NCI-H1417 treated with DMSO at 0.1 percent for 48 hours (cell line): ENCODE measurements at regions not wholly inside any gene's neighbourhood (a gene's known extent, or its start where the extent isn't known, plus 50 kb on each side); places are given as distances from the start of the nearest gene placed in this dataset.
"Not testable (repeated sequence)": the region's sequence is repeated elsewhere in the genome, so short reads cannot be mapped to it uniquely, and the experiment has no call there.

ENCODE experiments used
- DNase-seq: peaks from one replicate; lab custom pipeline; 2025; lab: John Stamatoyannopoulos, UW

- no peak for DNase-seq
Observed at GRCh38 chr4:164095313-164096110, 601.0 kb downstream of the TMA16 start.

DNA sequence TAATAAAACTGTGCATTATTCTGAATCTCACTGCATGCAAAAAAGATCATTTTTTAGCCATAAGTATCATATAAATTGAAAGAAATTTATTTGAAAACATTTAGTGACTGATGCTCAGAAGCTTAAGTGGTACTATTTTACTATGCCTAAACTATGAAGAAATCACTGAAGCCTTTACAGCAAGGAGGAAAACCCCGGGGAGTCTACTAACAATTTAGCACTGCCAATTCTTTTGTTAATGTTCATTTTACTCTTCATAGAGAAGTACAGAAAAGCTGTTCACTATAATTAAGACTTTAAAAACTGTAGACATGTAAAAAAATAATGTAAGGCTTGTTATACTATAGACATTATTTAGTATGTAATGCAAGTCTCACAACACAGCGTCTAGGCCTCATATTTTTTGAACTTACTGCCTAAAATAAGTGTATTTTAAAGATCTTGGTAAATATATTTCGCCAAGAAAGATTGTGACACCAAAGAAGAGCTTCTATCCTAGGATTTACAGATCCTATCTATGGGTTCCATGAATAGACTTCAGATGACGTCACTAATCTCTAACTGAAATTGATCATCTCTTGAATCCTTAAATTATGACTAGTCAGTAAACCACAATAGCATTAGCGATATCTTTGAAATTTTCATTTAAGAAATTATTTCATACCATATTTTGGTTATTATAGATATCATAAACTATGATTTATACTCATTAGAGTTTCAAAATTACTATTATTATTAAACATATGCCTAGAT lies 602.5 kb downstream of the TMA16 start:
- DNase-seq: no peak

GRCh38 chr4:164100741-164101365 lies 606.4 kb downstream of the TMA16 start:
- DNase-seq: not testable (repeated sequence)

GRCh38 chr4:164108971-164109370 lies 614.5 kb downstream of the TMA16 start:
- DNase-seq: no peak

DNA sequence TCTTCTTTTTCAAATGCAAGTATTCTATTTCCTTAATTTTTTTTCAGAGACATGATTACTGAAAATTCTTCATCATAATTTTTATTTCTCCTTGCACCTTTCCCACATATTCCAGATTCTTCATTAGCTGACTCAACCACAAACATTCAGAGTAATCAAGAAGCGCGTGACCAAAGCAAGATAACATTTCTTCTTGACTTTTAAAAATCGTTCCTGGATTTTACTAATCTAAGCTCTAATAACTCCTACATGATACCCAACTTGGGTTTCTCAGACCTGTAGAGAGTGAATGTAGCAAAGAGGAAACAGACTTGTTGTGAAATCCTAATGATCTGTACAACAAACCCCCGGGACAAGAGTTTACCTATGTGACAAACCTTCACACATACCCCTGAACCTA lies 615.0 kb downstream of the TMA16 start:
- no peak for DNase-seq

DNA sequence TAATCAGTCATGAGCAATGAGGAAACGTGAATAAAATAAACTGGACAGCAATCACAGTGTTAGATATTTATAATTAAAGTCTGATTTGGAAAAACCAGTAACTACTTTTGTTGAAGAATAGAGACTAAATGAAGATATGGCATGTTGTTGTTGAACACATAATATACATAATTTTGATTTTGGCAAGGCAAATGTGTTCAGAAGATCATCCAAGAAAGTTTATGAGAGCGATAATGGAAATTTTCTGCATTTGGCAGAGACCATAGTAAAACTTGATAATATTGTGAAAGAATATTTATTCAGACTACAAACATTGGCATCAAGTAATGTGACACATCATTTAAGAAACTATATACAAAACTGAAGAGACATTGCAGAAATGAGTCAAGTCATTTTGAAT lies 620.7 kb downstream of the TMA16 start:
- no peak for DNase-seq

- no peak for DNase-seq
Observed at GRCh38 chr4:164116286-164116685, 621.8 kb downstream of the TMA16 start.

DNA sequence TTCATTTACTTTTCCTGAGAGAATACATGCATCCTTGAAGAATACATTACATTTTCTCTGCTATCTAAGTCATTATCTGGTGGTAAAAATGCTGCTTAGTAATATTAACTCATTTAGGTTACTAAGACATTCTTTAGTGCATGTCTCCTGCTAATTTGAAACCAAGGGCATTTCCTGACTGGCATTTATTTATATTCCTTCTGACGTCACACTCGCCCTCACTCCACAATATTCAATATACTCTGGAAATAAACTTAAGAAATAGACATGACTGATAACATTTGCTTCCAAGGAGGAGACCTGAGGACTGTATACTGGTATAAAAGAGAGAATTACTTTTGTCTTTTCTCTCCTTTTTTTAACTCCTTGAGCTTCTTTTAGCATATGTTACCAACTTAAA lies 619.5 kb upstream of the SMIM31 start:
- no peak for DNase-seq

- no peak for DNase-seq
Observed at GRCh38 chr4:164136180-164136616, 617.7 kb upstream of the SMIM31 start.

GRCh38 chr4:164138521-164138920 lies 615.4 kb upstream of the SMIM31 start:
- DNase-seq: no peak

GRCh38 chr4:164139291-164139690 lies 614.6 kb upstream of the SMIM31 start:
- DNase-seq: no peak

DNA sequence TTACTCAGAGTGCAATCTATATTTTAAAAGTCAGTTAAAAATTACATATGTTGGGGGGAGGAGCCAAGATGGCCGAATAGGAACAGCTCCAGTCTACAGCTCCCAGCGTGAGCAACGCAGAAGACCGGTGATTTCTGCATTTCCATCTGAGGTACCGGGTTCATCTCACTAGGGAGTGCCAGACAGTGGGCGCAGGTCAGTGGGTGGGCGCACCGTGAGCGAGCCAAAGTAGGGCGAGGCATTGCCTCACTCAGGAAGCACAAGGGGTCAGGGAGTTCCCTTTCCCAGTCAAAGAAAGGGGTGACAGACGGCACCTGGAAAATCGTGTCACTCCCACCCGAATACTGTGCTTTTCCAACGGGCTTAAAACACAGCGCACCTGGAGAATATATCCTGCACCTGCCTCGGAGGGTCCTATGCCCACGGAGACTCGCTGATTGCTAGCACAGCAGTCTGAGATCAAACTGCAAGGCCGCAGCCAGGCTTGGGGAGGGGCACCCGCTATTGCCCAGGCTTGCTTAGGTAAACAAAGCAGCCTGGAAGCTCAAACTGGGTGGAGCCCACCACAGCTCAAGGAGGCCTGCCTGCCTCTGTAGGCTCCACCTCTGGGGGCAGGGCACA lies 612.1 kb upstream of the SMIM31 start:
- not testable (repeated sequence) for DNase-seq

- DNase-seq: no peak
Observed at GRCh38 chr4:164154416-164154815, 599.5 kb upstream of the SMIM31 start.

DNA sequence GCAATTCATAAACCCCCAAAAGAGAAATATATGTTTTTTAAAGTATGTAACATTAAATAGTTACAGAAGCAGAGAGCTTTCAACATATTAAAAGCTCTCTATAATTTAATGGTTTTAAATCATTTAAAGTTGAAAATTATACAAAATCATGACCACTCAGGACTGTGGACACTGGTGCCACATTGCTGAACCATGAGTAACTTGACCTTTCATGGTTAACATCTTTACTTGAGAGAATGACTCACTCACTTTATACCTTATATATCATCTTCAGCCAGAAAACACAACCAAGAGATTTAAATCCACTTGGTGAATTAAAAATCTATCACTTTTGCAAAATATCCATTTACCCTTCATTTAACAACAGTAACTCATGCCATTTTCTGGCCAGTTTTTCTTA lies 584.3 kb upstream of the SMIM31 start:
- no peak for DNase-seq

DNA sequence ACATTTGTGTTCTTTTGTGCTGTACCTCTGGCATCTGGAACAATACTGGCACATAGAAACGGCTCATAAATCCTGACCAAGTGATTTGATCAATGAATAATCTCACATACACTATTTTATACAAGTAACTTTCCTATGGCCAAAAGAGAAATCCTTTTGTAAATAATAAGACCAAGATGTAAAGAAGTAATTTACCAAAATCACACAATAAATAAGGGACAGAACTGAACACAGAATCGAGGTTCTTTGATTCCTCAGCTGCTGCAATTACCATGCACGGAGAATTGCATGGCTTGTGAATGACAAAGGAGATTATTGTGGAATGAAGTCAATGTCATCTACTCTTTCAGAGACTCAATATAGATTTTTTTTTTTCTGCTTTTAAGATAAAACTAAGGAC lies 576.8 kb upstream of the SMIM31 start:
- DNase-seq: no peak

DNA sequence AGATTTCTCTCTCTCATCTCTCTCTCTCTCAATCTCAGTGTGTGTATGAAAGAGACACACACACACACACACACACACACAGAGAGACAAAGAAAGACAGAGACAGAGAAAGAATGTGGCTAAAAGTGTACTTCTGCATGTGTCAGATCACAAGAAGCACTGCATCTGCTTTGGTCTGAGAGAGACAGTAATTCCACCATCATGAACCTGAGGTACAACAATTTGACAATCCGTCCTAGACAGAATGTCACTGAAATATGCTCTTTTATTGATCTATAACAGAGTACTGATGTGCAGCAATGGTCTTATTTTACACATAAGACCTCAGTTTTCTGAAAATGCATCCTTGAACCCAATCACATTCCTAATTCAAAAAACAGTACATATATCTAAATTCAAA lies 576.2 kb upstream of the SMIM31 start:
- no peak for DNase-seq

DNA sequence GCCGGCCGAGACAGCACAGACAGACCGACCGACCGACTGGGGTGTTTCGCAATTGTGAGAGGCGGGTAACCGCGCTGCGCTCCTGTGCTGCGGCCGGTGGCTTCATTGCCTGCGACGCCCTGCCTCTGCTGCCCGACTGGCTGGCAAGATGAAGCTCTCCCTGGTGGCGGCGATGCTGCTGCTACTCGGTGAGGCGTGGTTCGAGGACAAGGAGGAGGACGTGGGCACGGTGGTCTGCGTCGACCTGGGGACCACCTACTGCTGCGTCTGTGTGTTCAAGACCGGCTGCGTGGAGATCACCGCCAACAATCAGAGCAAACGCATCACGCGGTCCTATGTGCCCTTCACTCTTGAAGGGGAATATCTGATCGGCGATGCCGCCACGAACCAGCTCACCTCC lies 565.7 kb upstream of the SMIM31 start:
- DNase-seq: no peak

GRCh38 chr4:164192844-164193243 lies 561.1 kb upstream of the SMIM31 start:
- no peak for DNase-seq

- DNase-seq: no peak
Observed at GRCh38 chr4:164193676-164194075, 560.3 kb upstream of the SMIM31 start.

GRCh38 chr4:164197556-164197955 lies 556.4 kb upstream of the SMIM31 start:
- no peak for DNase-seq

DNA sequence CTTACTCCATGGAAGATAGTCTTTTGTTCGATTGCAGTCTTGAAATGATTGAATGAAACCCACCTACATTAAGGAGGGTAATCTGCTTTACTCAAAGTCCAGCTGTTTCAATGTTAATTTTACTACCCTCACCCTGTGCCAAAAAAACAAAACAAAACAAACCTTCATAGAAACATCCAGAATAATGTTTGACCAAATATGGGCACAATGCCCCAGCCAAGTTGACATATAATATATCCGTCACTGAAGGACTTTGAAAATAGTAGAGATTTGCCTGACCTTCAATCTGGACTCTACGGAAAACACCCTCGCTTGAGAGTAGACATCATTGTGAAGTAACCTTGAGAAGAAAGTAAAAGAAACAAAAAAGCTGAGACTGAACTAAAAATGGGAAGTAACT lies 550.5 kb upstream of the SMIM31 start:
- no peak for DNase-seq

DNA sequence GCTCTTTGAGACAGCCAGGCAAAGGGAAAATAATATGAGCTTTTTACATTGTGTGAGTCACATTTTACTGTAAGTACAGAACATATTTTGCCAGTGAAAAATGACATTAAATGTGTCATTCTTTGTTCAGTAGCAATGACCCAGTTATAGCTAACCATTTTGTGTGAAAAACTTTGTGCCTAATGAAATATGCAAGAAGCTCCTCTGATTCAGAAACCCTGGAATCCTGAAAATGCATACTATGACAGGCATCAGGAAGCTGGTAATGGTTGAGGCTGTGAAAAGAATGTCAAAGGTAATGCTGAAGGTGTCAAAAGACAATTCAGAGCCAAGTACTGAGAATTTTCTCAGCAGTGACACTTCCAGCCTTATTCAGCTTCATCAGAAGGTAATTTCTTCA lies 549.5 kb upstream of the SMIM31 start:
- no peak for DNase-seq

- no peak for DNase-seq
Observed at GRCh38 chr4:164207460-164207859, 546.5 kb upstream of the SMIM31 start.
